BE2C (cell line): ENCODE measurements at regions not wholly inside any gene's neighbourhood (a gene's known extent, or its start where the extent isn't known, plus 50 kb on each side); places are given as distances from the start of the nearest gene placed in this dataset.

Experiments
- DNase-seq: peaks from one replicate; pipeline ENCODE4 v3.0.0-alpha.2; 2020
- H3K27me3 ChIP-seq: fragments of 250-450 bp; sonication (Bioruptor Pico); 2 replicates; pipeline ENCODE4 v1.5.1; 2020; ENCODE audit warnings: mild to moderate bottlenecking
- H3K36me3 ChIP-seq: fragments of 250-450 bp; sonication (Bioruptor Pico); 2 replicates; pipeline ENCODE4 v1.5.1; 2020; ENCODE audit warnings: mild to moderate bottlenecking
- H3K4me1 ChIP-seq: fragments of 250-450 bp; sonication (Bioruptor Pico); 2 replicates; pipeline ENCODE4 v1.5.1; 2020
- H3K4me3 ChIP-seq: 2 replicates; pipeline ENCODE4 v1.5.1; 2011; ENCODE audit warnings: low read depth, low read length
- H3K9me3 ChIP-seq: fragments of 250-450 bp; sonication (Bioruptor Pico); 2 replicates; pipeline ENCODE4 v1.5.1; 2020
- TF ChIP-seq, protein P1 (sequence below): IDR thresholded peaks from 2 replicates; pipeline ENCODE4 v1.5.1; 2012; ENCODE audit warnings: mild to moderate bottlenecking, low read depth, low read length

DNA sequence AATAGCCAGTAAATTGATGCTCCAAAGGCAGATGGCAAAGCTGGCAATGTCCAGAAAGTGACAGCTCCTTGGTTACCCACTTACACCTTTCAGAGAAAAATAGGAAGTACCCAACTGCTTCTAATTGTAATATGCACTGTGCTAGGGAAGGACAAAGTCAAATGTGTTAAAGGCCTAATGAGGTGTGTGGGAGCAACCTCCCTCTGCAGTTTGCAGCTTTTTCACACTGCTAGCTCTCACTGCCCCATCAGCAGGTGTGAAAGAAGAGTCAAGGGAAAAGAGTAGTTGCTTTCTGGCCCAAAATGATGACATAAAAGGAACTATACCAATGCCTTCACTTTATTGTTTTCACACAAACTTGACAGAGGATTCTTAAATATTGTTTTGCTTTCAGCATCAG, 284.1 kb upstream of the SETBP1 start:
- Histone ChIP-seq H3K27me3 (no peaks in the 10 kb centered on the region), H3K36me3 (no peaks in the 10 kb centered on the region), H3K4me3 (no peak overlapping the region), H3K9me3 (no peaks in the 10 kb centered on the region), H3K4me1 (no peaks in the 10 kb centered on the region)
- TF ChIP-seq, protein P1, sequence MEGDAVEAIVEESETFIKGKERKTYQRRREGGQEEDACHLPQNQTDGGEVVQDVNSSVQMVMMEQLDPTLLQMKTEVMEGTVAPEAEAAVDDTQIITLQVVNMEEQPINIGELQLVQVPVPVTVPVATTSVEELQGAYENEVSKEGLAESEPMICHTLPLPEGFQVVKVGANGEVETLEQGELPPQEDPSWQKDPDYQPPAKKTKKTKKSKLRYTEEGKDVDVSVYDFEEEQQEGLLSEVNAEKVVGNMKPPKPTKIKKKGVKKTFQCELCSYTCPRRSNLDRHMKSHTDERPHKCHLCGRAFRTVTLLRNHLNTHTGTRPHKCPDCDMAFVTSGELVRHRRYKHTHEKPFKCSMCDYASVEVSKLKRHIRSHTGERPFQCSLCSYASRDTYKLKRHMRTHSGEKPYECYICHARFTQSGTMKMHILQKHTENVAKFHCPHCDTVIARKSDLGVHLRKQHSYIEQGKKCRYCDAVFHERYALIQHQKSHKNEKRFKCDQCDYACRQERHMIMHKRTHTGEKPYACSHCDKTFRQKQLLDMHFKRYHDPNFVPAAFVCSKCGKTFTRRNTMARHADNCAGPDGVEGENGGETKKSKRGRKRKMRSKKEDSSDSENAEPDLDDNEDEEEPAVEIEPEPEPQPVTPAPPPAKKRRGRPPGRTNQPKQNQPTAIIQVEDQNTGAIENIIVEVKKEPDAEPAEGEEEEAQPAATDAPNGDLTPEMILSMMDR, result no peak
- DNase-seq, result no peak

DNA sequence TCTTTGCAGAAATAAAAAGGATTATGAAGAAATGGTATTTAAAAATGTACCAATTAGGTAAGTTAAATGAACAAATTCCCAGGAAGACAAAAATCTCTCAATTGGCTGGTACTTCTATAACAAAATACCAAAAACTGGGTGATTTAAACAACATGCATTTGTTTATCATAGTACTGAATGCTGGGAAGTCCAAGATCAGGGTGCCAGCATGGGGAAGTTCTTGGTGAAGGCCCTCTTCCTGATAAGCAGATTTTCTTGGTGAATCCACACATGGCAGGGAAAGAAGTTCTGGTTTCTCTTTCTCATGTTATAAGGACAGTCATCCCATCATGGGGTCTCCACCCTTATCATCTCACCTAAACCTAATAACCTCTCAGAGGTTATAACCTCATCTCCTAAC, 271.6 kb upstream of the SETBP1 start:
- TF ChIP-seq, protein P1, result no peak
- Histone ChIP-seq H3K9me3 (no peaks in the 10 kb centered on the region), H3K36me3 (no peaks in the 10 kb centered on the region), H3K4me1 (no peaks in the 10 kb centered on the region), H3K27me3 (no peaks in the 10 kb centered on the region), H3K4me3 (no peak overlapping the region)
- DNase-seq, result no peak

DNA sequence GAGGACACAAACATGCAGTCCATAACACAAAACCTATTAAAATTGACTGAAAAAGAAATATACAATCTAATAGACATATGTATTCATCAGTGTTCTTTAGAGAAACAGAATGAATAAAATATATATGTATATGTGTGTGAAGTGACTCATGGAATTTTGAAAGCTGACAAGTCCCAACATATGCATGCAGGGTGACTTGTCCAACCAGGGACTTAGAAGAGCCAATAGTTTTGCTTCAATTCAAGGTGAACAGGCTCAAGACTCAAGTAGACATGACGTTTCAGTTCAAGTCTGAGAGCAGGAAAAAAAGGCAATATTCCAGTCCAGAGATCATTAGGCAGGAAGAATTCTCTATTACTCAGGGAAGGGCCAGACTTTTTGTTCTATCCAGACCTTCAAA, 271.2 kb upstream of the SETBP1 start:
- H3K36me3 ChIP-seq, result no peaks in the 10 kb centered on the region
- H3K4me1 ChIP-seq, result no peaks in the 10 kb centered on the region
- TF ChIP-seq, protein P1, result no peak
- no peaks in the 10 kb centered on the region for H3K9me3 ChIP-seq
- H3K27me3 ChIP-seq, result no peaks in the 10 kb centered on the region
- H3K4me3 ChIP-seq, result no peak overlapping the region
- no peak for DNase-seq

DNA sequence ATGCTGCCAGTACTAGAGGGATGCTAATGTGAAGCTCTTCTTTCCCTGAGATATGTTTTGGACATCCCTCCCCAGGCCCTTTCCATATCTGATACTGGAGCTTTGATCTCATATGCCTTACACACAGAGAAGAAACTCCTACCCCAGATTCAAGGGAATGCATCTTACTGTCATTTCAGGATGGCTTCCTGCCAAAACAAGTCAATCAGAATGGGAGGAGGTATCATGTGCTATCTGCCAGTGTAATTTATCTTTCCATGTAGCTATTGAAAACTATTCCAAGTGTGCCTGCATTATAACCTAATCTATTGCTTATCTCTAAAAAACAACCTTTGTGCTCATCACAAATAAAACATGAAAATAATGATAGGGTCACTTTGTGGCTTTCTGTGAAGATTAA, 269.9 kb upstream of the SETBP1 start:
- Histone ChIP-seq H3K4me3 (no peak overlapping the region), H3K4me1 (no peaks in the 10 kb centered on the region), H3K36me3 (no peaks in the 10 kb centered on the region), H3K27me3 (no peaks in the 10 kb centered on the region), H3K9me3 (no peaks in the 10 kb centered on the region)
- DNase-seq, result no peak
- TF ChIP-seq, protein P1, result no peak

DNA sequence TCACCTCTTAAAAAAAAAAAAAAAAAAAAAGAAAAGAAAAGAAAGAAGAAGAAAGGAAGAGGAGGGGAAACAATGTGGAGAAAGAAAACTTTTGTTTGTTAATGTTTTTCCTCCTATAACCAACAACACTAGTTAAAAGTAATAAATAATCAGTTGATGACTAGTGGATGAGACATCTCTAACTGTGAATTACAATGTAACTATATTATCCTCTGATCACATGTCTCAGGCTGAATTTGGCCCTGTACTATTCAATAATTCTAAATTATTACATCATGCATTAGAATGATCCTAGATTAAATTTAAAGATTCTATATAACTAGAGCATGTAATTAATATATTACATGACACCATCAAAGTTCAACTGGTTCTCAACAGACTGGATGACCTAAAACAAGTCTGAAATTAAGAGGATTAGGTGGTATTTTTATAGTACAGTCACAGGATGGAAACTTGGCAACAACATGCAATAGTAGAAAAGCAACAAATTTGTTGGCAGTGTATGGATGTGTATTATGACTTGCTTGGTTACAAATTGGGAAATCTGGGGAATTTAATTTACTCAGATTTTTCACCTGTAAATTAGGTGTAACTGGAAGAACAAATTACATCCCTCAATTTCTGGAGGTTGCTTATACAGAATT, 269.3 kb upstream of the SETBP1 start:
- no peak for DNase-seq

DNA sequence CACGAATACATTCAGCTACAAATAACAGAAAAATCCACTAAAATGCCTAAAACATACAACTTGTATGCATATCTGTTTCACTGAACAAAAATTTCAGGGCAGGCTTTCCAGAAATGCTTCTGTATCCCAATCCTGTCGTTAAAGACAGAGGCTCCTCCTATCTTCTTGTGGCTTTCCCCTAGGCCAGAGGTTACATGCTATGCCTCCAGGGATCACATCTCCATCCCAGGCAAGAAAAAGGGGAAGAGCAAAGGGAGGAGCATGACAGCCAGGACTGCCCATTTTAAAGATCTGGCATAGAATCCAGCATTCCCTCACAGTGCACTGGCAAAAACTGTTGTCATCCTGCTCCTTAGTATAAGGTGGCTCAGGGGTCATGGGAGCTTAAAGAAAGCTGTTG, 268.7 kb upstream of the SETBP1 start:
- Histone ChIP-seq H3K9me3 (no peaks in the 10 kb centered on the region), H3K4me3 (no peak overlapping the region), H3K4me1 (no peaks in the 10 kb centered on the region), H3K36me3 (no peaks in the 10 kb centered on the region), H3K27me3 (no peaks in the 10 kb centered on the region)
- TF ChIP-seq, protein P1, result no peak
- DNase-seq, result no peak

More for the DNA sequence above, 269.3 kb upstream of the SETBP1 start:
- H3K9me3 ChIP-seq, result no peaks in the 10 kb centered on the region
- no peaks in the 10 kb centered on the region for H3K4me1 ChIP-seq
- H3K36me3 ChIP-seq, result no peaks in the 10 kb centered on the region
- no peak overlapping the region for H3K4me3 ChIP-seq
- TF ChIP-seq, protein P1, result no peak
- H3K27me3 ChIP-seq, result no peaks in the 10 kb centered on the region
